Endodermal cell (in vitro differentiated cells): ENCODE measurements at regions not wholly inside any gene's neighbourhood (a gene's known extent, or its start where the extent isn't known, plus 50 kb on each side); places are given as distances from the start of the nearest gene placed in this dataset.

Experiments used
- DNase-seq: peaks from one replicate; pipeline ENCODE4 v3.0.0-alpha.2; 2017
- H3K27ac ChIP-seq: 2 replicates; pipeline ENCODE4 v1.5.1; 2013; ENCODE audit warnings: mild to moderate bottlenecking, low read depth, low read length, moderate library complexity
- H3K27me3 ChIP-seq: 2 replicates; pipeline ENCODE4 v1.6.1; 2013; ENCODE audit warnings: mild to moderate bottlenecking, low read length, moderate library complexity; ENCODE audit not compliant: insufficient read depth, control insufficient read depth, poor library complexity, severe bottlenecking
- H3K36me3 ChIP-seq: 2 replicates; pipeline ENCODE4 v1.7.0; 2013; ENCODE audit warnings: mild to moderate bottlenecking, low read length, moderate library complexity; ENCODE audit not compliant: control insufficient read depth, insufficient read depth
- H3K4me1 ChIP-seq: one replicate; pipeline ENCODE4 v1.7.0; 2013; ENCODE audit warnings: low read length; ENCODE audit not compliant: control insufficient read depth, insufficient read depth
- H3K4me3 ChIP-seq: 2 replicates; pipeline ENCODE4 v1.5.1; 2013; ENCODE audit warnings: mild to moderate bottlenecking, low read length, moderate library complexity
- H3K9ac ChIP-seq: 2 replicates; pipeline ENCODE4 v1.6.1; 2013; ENCODE audit warnings: mild to moderate bottlenecking, low read length, moderate library complexity; ENCODE audit not compliant: poor library complexity, severe bottlenecking; ENCODE audit errors: extremely low read depth
- H3K9me3 ChIP-seq: 2 replicates; pipeline ENCODE4 v1.6.1; 2013; ENCODE audit warnings: mild to moderate bottlenecking, low read length, moderate library complexity; ENCODE audit not compliant: control insufficient read depth
- H3K27ac Mint-ChIP-seq: 2 replicates; pipeline ENCODE4 v1.8.0; 2020; ENCODE audit warnings: mixed read lengths
- H3K27me3 Mint-ChIP-seq: 2 replicates; pipeline ENCODE4 v1.8.0; 2021; ENCODE audit warnings: mild to moderate bottlenecking, mixed read lengths; ENCODE audit not compliant: insufficient read depth
- H3K36me3 Mint-ChIP-seq: 2 replicates; pipeline ENCODE4 v1.8.0; 2020; ENCODE audit warnings: low read depth, mixed read lengths
- H3K4me1 Mint-ChIP-seq: 2 replicates; pipeline ENCODE4 v1.8.0; 2020; ENCODE audit warnings: mixed read lengths
- H3K4me3 Mint-ChIP-seq: 2 replicates; pipeline ENCODE4 v1.8.0; 2020; ENCODE audit warnings: mild to moderate bottlenecking, moderate library complexity, mixed read lengths
- H3K9me3 Mint-ChIP-seq: 2 replicates; pipeline ENCODE4 v1.8.0; 2020; ENCODE audit warnings: mild to moderate bottlenecking, mixed read lengths
- WGBS, 2 experiments: methylation state at CpG; one replicate each; pipeline versions ENCODE4 v1.1.5 to v1.1.7; 2013; ENCODE audit warnings: missing lambda C conversion rate in 2 of 2, mixed read lengths in 1 of 2; ENCODE audit not compliant: insufficient coverage in 1 of 2, insufficient read length in 1 of 2; 5-methylcytosine and 5-hydroxymethylcytosine counted together
- TF ChIP-seq, protein P1 (sequence below): fragments of 200-600 bp; sonication (generic); conservative IDR thresholded peaks from 2 replicates; pipeline ENCODE4 v1.5.0; 2021; ENCODE audit warnings: antibody characterized with exemption, mild to moderate bottlenecking

DNA sequence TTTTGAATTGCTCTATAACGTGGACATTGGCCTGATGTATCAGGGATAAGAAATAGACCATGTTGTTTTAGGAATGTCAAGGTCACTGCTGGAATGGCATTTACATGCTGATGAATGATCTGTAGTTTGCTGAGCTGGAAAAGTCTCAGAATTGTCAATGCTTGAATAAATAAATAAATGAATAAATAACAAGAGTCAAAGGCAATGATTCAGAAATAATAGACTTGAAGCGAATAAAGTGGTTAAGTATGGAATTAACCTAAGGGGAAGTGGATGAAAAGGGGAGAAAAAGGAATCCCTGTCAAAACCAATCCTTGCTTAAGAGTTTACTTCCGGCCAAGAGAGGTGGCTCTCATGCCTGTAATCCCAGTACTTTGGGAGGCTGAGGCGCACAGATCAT, 1620.0 kb downstream of the SUCLG1 start:
- Histone ChIP-seq H3K27me3 (no peaks in the 10 kb centered on the region), H3K36me3 (no peaks in the 10 kb centered on the region), H3K27ac (no peak overlapping the region), H3K9me3 (no peaks in the 10 kb centered on the region), H3K9ac (no peak overlapping the region), H3K4me1 (no peaks in the 10 kb centered on the region), H3K4me3 (no peak overlapping the region)
- WGBS, 2 experiments = 91 to 94% methylated on average over 3 to 4 of the region's 4 CpGs
- Mint-ChIP-seq H3K4me1 (no peaks in the 10 kb centered on the region), H3K4me3 (no peak overlapping the region), H3K27ac (no peak overlapping the region), H3K36me3 (no peaks in the 10 kb centered on the region), H3K9me3 (no peaks in the 10 kb centered on the region), H3K27me3 (no peaks in the 10 kb centered on the region)
- TF ChIP-seq, protein P1, sequence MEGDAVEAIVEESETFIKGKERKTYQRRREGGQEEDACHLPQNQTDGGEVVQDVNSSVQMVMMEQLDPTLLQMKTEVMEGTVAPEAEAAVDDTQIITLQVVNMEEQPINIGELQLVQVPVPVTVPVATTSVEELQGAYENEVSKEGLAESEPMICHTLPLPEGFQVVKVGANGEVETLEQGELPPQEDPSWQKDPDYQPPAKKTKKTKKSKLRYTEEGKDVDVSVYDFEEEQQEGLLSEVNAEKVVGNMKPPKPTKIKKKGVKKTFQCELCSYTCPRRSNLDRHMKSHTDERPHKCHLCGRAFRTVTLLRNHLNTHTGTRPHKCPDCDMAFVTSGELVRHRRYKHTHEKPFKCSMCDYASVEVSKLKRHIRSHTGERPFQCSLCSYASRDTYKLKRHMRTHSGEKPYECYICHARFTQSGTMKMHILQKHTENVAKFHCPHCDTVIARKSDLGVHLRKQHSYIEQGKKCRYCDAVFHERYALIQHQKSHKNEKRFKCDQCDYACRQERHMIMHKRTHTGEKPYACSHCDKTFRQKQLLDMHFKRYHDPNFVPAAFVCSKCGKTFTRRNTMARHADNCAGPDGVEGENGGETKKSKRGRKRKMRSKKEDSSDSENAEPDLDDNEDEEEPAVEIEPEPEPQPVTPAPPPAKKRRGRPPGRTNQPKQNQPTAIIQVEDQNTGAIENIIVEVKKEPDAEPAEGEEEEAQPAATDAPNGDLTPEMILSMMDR = no peak
- DNase-seq = no peak

GRCh38 chr2:82837588-82838304, 1621.3 kb downstream of the SUCLG1 start:
- H3K4me1 ChIP-seq = no peaks in the 10 kb centered on the region
- no peak for DNase-seq
- no peaks in the 10 kb centered on the region for H3K27me3 ChIP-seq
- Mint-ChIP-seq H3K36me3 (no peaks in the 10 kb centered on the region), H3K27ac (no peak overlapping the region), H3K27me3 (no peaks in the 10 kb centered on the region), H3K4me3 (no peak overlapping the region), H3K9me3 (no peaks in the 10 kb centered on the region), H3K4me1 (no peaks in the 10 kb centered on the region)
- no peak overlapping the region for H3K9ac ChIP-seq
- no peaks in the 10 kb centered on the region for H3K9me3 ChIP-seq
- H3K4me3 ChIP-seq = no peak overlapping the region
- H3K36me3 ChIP-seq = no peaks in the 10 kb centered on the region
- 87 to 92% methylated on average over 2 to 3 of the region's 3 CpGs for WGBS, 2 experiments
- TF ChIP-seq, protein P1 = no peak
- no peak overlapping the region for H3K27ac ChIP-seq

- Histone ChIP-seq H3K36me3 (no peaks in the 10 kb centered on the region), H3K4me3 (no peak overlapping the region), H3K27ac (no peak overlapping the region), H3K9ac (no peak overlapping the region), H3K9me3 (no peaks in the 10 kb centered on the region), H3K4me1 (no peaks in the 10 kb centered on the region), H3K27me3 (no peaks in the 10 kb centered on the region)
- H3K27me3 Mint-ChIP-seq = no peaks in the 10 kb centered on the region
- H3K9me3 Mint-ChIP-seq = no peaks in the 10 kb centered on the region
- TF ChIP-seq, protein P1 = no peak
- DNase-seq = no peak
- 86 to 100% methylated on average over 1 of the region's 1 CpG for WGBS, 2 experiments
- no peaks in the 10 kb centered on the region for H3K36me3 Mint-ChIP-seq
- H3K4me3 Mint-ChIP-seq = no peak overlapping the region
- no peaks in the 10 kb centered on the region for H3K4me1 Mint-ChIP-seq
- no peak overlapping the region for H3K27ac Mint-ChIP-seq
Measured at GRCh38 chr2:82834893-82835292, 1624.2 kb downstream of the SUCLG1 start.
